CD4-positive, alpha-beta T cell (primary cell): ENCODE measurements at regions not wholly inside any gene's neighbourhood (a gene's known extent, or its start where the extent isn't known, plus 50 kb on each side); places are given as distances from the start of the nearest gene placed in this dataset.

Source experiments
- ATAC-seq: fragments of 200-7000 bp; cut with Tn5 transposase; one replicate; pipeline ENCODE4 v1.10.0; 2022; ENCODE audit warnings: mild to moderate bottlenecking; ENCODE audit not compliant: poor library complexity
- CTCF ChIA-PET: fragments of 350-600 bp; sonication (Branson Sonifier 250); formaldehyde crosslinking; loops from one replicate; lab custom pipeline; 2021; ENCODE audit warnings: antibody characterized with exemption, inconsistent platforms; lab: Charles Lee
- POLR2A ChIA-PET: fragments of 350-600 bp; sonication (Branson Sonifier 250); formaldehyde crosslinking; loops from one replicate; lab custom pipeline; 2021; ENCODE audit warnings: antibody characterized with exemption, inconsistent platforms; lab: Charles Lee
- DNase-seq, 14 experiments: peaks; one replicate each; pipeline ENCODE4 v3.0.0-alpha.2; 2013 to 2020; ENCODE audit warnings: mixed read lengths in 2 of 14
- H3K27ac ChIP-seq, 2 donors: one replicate each; pipeline versions ENCODE4 v1.5.1 to v1.7.0; 2013; ENCODE audit warnings: low read length in 2 of 2, low read depth in 1 of 2, mild to moderate bottlenecking in 1 of 2
- H3K27me3 ChIP-seq, 2 experiments: 1 replicate in 1 of 2; 2 replicates in 1 of 2; pipeline versions ENCODE4 v1.6.1 to v1.7.0; 2013; ENCODE audit warnings: low read length in 2 of 2, control low read depth in 1 of 2, mild to moderate bottlenecking in 1 of 2, moderate library complexity in 1 of 2; ENCODE audit not compliant: insufficient read depth in 2 of 2, control insufficient read depth in 1 of 2
- H3K36me3 ChIP-seq: one replicate; pipeline ENCODE4 v1.6.1; 2013; ENCODE audit warnings: low read length, control low read depth; ENCODE audit not compliant: insufficient read depth
- H3K4me1 ChIP-seq: one replicate; pipeline ENCODE4 v1.6.1; 2013; ENCODE audit warnings: low read length, control low read depth; ENCODE audit not compliant: insufficient read depth
- H3K4me3 ChIP-seq: one replicate; pipeline ENCODE4 v1.5.1; 2013; ENCODE audit warnings: mild to moderate bottlenecking, low read length, moderate library complexity
- H3K9me3 ChIP-seq, 2 experiments: 1 replicate in 1 of 2; 2 replicates in 1 of 2; pipeline versions ENCODE4 v1.6.1 to v1.7.0; 2013; ENCODE audit warnings: low read length in 2 of 2, mild to moderate bottlenecking in 2 of 2, control low read depth in 1 of 2, moderate library complexity in 1 of 2; ENCODE audit not compliant: control insufficient read depth in 1 of 2, insufficient read depth in 1 of 2
- H3K27ac Mint-ChIP-seq: one replicate; pipeline ENCODE4 v1.8.0; 2020; ENCODE audit warnings: mixed read lengths
- H3K27me3 Mint-ChIP-seq: one replicate; pipeline ENCODE4 v1.8.0; 2021; ENCODE audit warnings: mixed read lengths
- H3K36me3 Mint-ChIP-seq: one replicate; pipeline ENCODE4 v1.8.0; 2021; ENCODE audit warnings: low read depth, mixed read lengths
- H3K4me1 Mint-ChIP-seq: one replicate; pipeline ENCODE4 v1.8.0; 2021; ENCODE audit warnings: low read depth, mixed read lengths
- H3K4me3 Mint-ChIP-seq: one replicate; pipeline ENCODE4 v1.8.0; 2020; ENCODE audit warnings: mild to moderate bottlenecking, mixed read lengths
- H3K9me3 Mint-ChIP-seq: one replicate; pipeline ENCODE4 v1.8.0; 2020; ENCODE audit warnings: mixed read lengths
- intact Hi-C, 2 experiments: fragments of 100-400 bp; cut with DNase I in 1 of 2; cut with micrococcal nuclease in 1 of 2; formaldehyde crosslinking; loops; one replicate each; pipeline versions ENCODE4 v1.15.1 to v1.9.0; 2023 to 2025; cut with DNase I, micrococcal nuclease
- TF ChIP-seq, protein P1 (sequence below): fragments of 200-600 bp; IDR thresholded peaks from one replicate; pipeline ENCODE4 v1.8.0; 2022; ENCODE audit warnings: antibody characterized with exemption, mild to moderate bottlenecking

DNA sequence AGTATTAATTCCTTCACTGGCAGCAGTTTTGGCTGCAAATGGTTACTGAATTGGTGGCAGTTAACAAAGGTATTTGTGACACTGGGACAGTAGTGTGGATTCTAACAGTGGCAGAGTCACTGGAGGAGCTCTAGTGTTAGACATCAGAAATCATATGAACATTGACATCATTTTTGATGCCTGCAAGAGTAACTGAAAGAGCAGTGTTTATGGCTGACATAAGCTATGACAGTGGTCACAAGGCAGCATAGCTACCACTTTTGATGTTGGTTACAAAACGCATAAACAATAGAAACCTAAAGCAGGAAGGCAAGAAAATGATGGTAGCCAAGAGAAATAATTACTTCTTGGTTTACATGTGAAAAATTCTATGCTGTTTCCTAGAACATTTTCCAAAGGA, 326.7 kb upstream of the MAN1A1 start:
- Mint-ChIP-seq H3K36me3 (no peaks in the 10 kb centered on the region), H3K4me3 (no peak overlapping the region), H3K27ac (no peak overlapping the region), H3K9me3 (no peaks in the 10 kb centered on the region), H3K4me1 (no peaks in the 10 kb centered on the region), H3K27me3 (no peaks in the 10 kb centered on the region)
- no peak for ATAC-seq
- Histone ChIP-seq H3K27ac (no peak overlapping the region), H3K4me1 (no peaks in the 10 kb centered on the region), H3K4me3 (no peak overlapping the region), H3K9me3 (no peaks in the 10 kb centered on the region), H3K36me3 (no peaks in the 10 kb centered on the region), H3K27me3 (no peaks in the 10 kb centered on the region)
- TF ChIP-seq, protein P1, sequence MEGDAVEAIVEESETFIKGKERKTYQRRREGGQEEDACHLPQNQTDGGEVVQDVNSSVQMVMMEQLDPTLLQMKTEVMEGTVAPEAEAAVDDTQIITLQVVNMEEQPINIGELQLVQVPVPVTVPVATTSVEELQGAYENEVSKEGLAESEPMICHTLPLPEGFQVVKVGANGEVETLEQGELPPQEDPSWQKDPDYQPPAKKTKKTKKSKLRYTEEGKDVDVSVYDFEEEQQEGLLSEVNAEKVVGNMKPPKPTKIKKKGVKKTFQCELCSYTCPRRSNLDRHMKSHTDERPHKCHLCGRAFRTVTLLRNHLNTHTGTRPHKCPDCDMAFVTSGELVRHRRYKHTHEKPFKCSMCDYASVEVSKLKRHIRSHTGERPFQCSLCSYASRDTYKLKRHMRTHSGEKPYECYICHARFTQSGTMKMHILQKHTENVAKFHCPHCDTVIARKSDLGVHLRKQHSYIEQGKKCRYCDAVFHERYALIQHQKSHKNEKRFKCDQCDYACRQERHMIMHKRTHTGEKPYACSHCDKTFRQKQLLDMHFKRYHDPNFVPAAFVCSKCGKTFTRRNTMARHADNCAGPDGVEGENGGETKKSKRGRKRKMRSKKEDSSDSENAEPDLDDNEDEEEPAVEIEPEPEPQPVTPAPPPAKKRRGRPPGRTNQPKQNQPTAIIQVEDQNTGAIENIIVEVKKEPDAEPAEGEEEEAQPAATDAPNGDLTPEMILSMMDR = no peak
- DNase-seq = no peak
- ChIA-PET CTCF (no interaction called here), POLR2A (no interaction called here)
- intact Hi-C loops = no loop called here

GRCh38 chr6:119673741-119674140, 324.2 kb upstream of the MAN1A1 start:
- POLR2A ChIA-PET = no interaction called here
- no peak for ATAC-seq
- Histone ChIP-seq H3K4me1 (no peaks in the 10 kb centered on the region), H3K27ac (no peak overlapping the region), H3K36me3 (no peaks in the 10 kb centered on the region), H3K4me3 (no peak overlapping the region), H3K27me3 (no peaks in the 10 kb centered on the region), H3K9me3 (no peaks in the 10 kb centered on the region)
- H3K36me3 Mint-ChIP-seq = no peaks in the 10 kb centered on the region
- no peak for DNase-seq
- TF ChIP-seq, protein P1 = no peak
- H3K27ac Mint-ChIP-seq = no peak overlapping the region
- intact Hi-C loops = no loop called here
- CTCF ChIA-PET = no interaction called here
- no peaks in the 10 kb centered on the region for H3K4me1 Mint-ChIP-seq
- no peaks in the 10 kb centered on the region for H3K9me3 Mint-ChIP-seq
- no peaks in the 10 kb centered on the region for H3K27me3 Mint-ChIP-seq
- no peak overlapping the region for H3K4me3 Mint-ChIP-seq

- POLR2A ChIA-PET = no interaction called here
- no peak overlapping the region for H3K4me3 Mint-ChIP-seq
These were observed 323.2 kb upstream of the MAN1A1 start for GRCh38 chr6:119672725-119673124.

More at GRCh38 chr6:119672725-119673124, 323.2 kb upstream of the MAN1A1 start:
- DNase-seq (no peak), ATAC-seq (no peak)
- intact Hi-C loops = no loop called here
- H3K27me3 Mint-ChIP-seq = no peaks in the 10 kb centered on the region
- H3K9me3 Mint-ChIP-seq = no peaks in the 10 kb centered on the region
- H3K36me3 Mint-ChIP-seq = no peaks in the 10 kb centered on the region
- Histone ChIP-seq H3K9me3 (no peaks in the 10 kb centered on the region), H3K4me1 (no peaks in the 10 kb centered on the region), H3K27me3 (no peaks in the 10 kb centered on the region), H3K27ac (no peak overlapping the region), H3K36me3 (no peaks in the 10 kb centered on the region), H3K4me3 (no peak overlapping the region)
- no peak overlapping the region for H3K27ac Mint-ChIP-seq
- TF ChIP-seq, protein P1 = no peak
- CTCF ChIA-PET = no interaction called here
- no peaks in the 10 kb centered on the region for H3K4me1 Mint-ChIP-seq
